DND-41 (cell line): ENCODE measurements at regions not wholly inside any gene's neighbourhood (a gene's known extent, or its start where the extent isn't known, plus 50 kb on each side); places are given as distances from the start of the nearest gene placed in this dataset.
"Not testable (repeated sequence)": the region's sequence is repeated elsewhere in the genome, so short reads cannot be mapped to it uniquely, and the experiment has no call there.

ENCODE experiments used
- EZH2 ChIP-seq: IDR thresholded peaks from 3 replicates; pipeline ENCODE4 v1.6.1; 2012; ENCODE audit warnings: borderline replicate concordance, low read depth, mild to moderate bottlenecking, moderate library complexity, low read length, inconsistent platforms; ENCODE audit not compliant: severe bottlenecking
- TF ChIP-seq, protein P1 (sequence below): IDR thresholded peaks from 2 replicates; pipeline ENCODE4 v1.5.1; 2012; ENCODE audit warnings: borderline replicate concordance, low read length, moderate library complexity, mild to moderate bottlenecking; ENCODE audit not compliant: poor library complexity, severe bottlenecking; ENCODE audit errors: extremely low read depth

DNA sequence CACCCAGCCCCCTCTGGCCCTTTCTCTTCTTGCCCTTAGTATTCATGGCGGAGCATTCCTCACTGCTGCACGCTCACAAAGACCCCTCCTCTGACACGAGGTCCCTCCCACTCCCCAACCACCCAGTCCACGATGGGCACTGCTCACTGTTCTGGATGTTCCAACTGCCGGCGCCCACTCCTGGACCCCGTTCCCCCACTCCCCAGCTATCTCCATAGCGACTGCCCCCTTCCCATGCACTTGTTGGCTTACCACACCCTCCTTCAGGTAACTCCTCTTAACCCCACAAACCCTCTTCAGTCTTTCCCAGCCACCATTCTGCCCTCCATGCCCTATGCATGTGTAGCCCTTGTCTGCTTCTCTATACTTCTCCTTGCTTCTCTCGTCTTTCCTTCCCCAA, 961.5 kb upstream of the DEFB115 start:
- TF ChIP-seq, protein P1, sequence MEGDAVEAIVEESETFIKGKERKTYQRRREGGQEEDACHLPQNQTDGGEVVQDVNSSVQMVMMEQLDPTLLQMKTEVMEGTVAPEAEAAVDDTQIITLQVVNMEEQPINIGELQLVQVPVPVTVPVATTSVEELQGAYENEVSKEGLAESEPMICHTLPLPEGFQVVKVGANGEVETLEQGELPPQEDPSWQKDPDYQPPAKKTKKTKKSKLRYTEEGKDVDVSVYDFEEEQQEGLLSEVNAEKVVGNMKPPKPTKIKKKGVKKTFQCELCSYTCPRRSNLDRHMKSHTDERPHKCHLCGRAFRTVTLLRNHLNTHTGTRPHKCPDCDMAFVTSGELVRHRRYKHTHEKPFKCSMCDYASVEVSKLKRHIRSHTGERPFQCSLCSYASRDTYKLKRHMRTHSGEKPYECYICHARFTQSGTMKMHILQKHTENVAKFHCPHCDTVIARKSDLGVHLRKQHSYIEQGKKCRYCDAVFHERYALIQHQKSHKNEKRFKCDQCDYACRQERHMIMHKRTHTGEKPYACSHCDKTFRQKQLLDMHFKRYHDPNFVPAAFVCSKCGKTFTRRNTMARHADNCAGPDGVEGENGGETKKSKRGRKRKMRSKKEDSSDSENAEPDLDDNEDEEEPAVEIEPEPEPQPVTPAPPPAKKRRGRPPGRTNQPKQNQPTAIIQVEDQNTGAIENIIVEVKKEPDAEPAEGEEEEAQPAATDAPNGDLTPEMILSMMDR = not testable (repeated sequence)
- not testable (repeated sequence) for TF ChIP-seq EZH2
